Spinal cord (tissue), 9 donors: ENCODE measurements at regions not wholly inside any gene's neighbourhood (a gene's known extent, or its start where the extent isn't known, plus 50 kb on each side); places are given as distances from the start of the nearest gene placed in this dataset.

Experiments
- DNase-seq, 6 donors: peaks; one replicate each; pipeline versions ENCODE4 v3.0.0 to v3.0.0-alpha.2; 2013 to 2015; ENCODE audit warnings: low spot score in 6 of 6, low read depth in 4 of 6
- H3K27ac ChIP-seq: one replicate; pipeline ENCODE4 v1.5.1; 2013; ENCODE audit warnings: low read depth, low read length, control low read depth
- H3K27me3 ChIP-seq: one replicate; pipeline ENCODE4 v1.6.1; 2013; ENCODE audit warnings: low read length; ENCODE audit not compliant: control insufficient read depth, insufficient read depth
- H3K36me3 ChIP-seq: one replicate; pipeline ENCODE4 v1.6.1; 2013; ENCODE audit warnings: low read length; ENCODE audit not compliant: control insufficient read depth, insufficient read depth
- H3K4me1 ChIP-seq: one replicate; pipeline ENCODE4 v1.6.1; 2013; ENCODE audit warnings: low read length; ENCODE audit not compliant: control insufficient read depth, insufficient read depth
- H3K4me3 ChIP-seq: one replicate; pipeline ENCODE4 v1.5.1; 2013; ENCODE audit warnings: low read depth, low read length, control low read depth
- H3K9me3 ChIP-seq: one replicate; pipeline ENCODE4 v1.6.1; 2013; ENCODE audit warnings: low read length; ENCODE audit not compliant: control insufficient read depth, insufficient read depth
- WGBS: methylation state at CpG from one replicate; pipeline ENCODE4 v1.1.5; 2013; ENCODE audit warnings: missing lambda C conversion rate; ENCODE audit not compliant: insufficient coverage; 5-methylcytosine and 5-hydroxymethylcytosine counted together
- donor health status: healthy.

GRCh38 chr9:19989213-19989612, 200.4 kb upstream of the SLC24A2 start:
- no peaks in the 10 kb centered on the region for H3K27me3 ChIP-seq
- H3K36me3 ChIP-seq, result no peaks in the 10 kb centered on the region
- H3K4me1 ChIP-seq, result no peaks in the 10 kb centered on the region
- H3K9me3 ChIP-seq, result no peaks in the 10 kb centered on the region
- no peak overlapping the region for H3K27ac ChIP-seq
- DNase-seq, result no peak
- no peak overlapping the region for H3K4me3 ChIP-seq
- no CpG with 5 or more reads among the region's 1 CpG for WGBS

GRCh38 chr9:19988281-19988680, 199.4 kb upstream of the SLC24A2 start:
- DNase-seq, result peak in 4 of 6 donors; percentile 7 to 53 (median 30)
- no peaks in the 10 kb centered on the region for H3K36me3 ChIP-seq
- H3K4me3 ChIP-seq, result no peak overlapping the region
- H3K9me3 ChIP-seq, result peaks cover 2% of the 10 kb centered on the region
- no peak overlapping the region for H3K27ac ChIP-seq
- 19% methylated on average over 2 of the region's 2 CpGs for WGBS
- H3K27me3 ChIP-seq, result no peaks in the 10 kb centered on the region
- no peaks in the 10 kb centered on the region for H3K4me1 ChIP-seq

- H3K4me1 ChIP-seq, result no peaks in the 10 kb centered on the region
- WGBS, result no CpG with 5 or more reads among the region's 1 CpG
Measured at GRCh38 chr9:19985081-19985480, 196.2 kb upstream of the SLC24A2 start.

GRCh38 chr9:19976226-19976625, 187.4 kb upstream of the SLC24A2 start:
- Histone ChIP-seq H3K27me3 (no peaks in the 10 kb centered on the region), H3K27ac (no peak overlapping the region), H3K36me3 (no peaks in the 10 kb centered on the region), H3K9me3 (no peaks in the 10 kb centered on the region), H3K4me1 (no peaks in the 10 kb centered on the region), H3K4me3 (no peak overlapping the region)
- DNase-seq, result no peak

More at GRCh38 chr9:19985081-19985480, 196.2 kb upstream of the SLC24A2 start:
- no peak for DNase-seq
- H3K9me3 ChIP-seq, result peaks cover 2% of the 10 kb centered on the region
- no peak overlapping the region for H3K27ac ChIP-seq
- H3K36me3 ChIP-seq, result no peaks in the 10 kb centered on the region
- H3K27me3 ChIP-seq, result no peaks in the 10 kb centered on the region
- H3K4me3 ChIP-seq, result no peak overlapping the region

- no CpG with 5 or more reads among the region's 2 CpGs for WGBS
- DNase-seq, result no peak
- Histone ChIP-seq H3K36me3 (no peaks in the 10 kb centered on the region), H3K4me3 (no peak overlapping the region), H3K27me3 (no peaks in the 10 kb centered on the region), H3K4me1 (no peaks in the 10 kb centered on the region), H3K27ac (no peak overlapping the region), H3K9me3 (no peaks in the 10 kb centered on the region)
Measured at GRCh38 chr9:19975499-19975898, 186.7 kb upstream of the SLC24A2 start.

- no peaks in the 10 kb centered on the region for H3K36me3 ChIP-seq
- DNase-seq, result no peak
- no peak overlapping the region for H3K27ac ChIP-seq
- no peak overlapping the region for H3K4me3 ChIP-seq
- no peaks in the 10 kb centered on the region for H3K27me3 ChIP-seq
- H3K4me1 ChIP-seq, result no peaks in the 10 kb centered on the region
- no peaks in the 10 kb centered on the region for H3K9me3 ChIP-seq
Measured at GRCh38 chr9:19969721-19970120, 180.9 kb upstream of the SLC24A2 start.

GRCh38 chr9:19967888-19968459, 179.1 kb upstream of the SLC24A2 start:
- H3K27me3 ChIP-seq, result no peaks in the 10 kb centered on the region
- H3K36me3 ChIP-seq, result no peaks in the 10 kb centered on the region
- no peaks in the 10 kb centered on the region for H3K4me1 ChIP-seq
- no peak overlapping the region for H3K4me3 ChIP-seq
- no peaks in the 10 kb centered on the region for H3K9me3 ChIP-seq
- H3K27ac ChIP-seq, result no peak overlapping the region
- DNase-seq, result no peak

- peak in 2 of 6 donors; percentile 40 to 73 for DNase-seq
- H3K27me3 ChIP-seq, result no peaks in the 10 kb centered on the region
- WGBS, result no CpG with 5 or more reads among the region's 1 CpG
- H3K4me3 ChIP-seq, result no peak overlapping the region
- H3K36me3 ChIP-seq, result no peaks in the 10 kb centered on the region
- H3K4me1 ChIP-seq, result no peaks in the 10 kb centered on the region
- H3K27ac ChIP-seq, result no peak overlapping the region
- H3K9me3 ChIP-seq, result no peaks in the 10 kb centered on the region
Measured at GRCh38 chr9:19967216-19967887, 178.5 kb upstream of the SLC24A2 start.

GRCh38 chr9:19965336-19965735, 176.5 kb upstream of the SLC24A2 start:
- Histone ChIP-seq H3K4me1 (no peaks in the 10 kb centered on the region), H3K9me3 (no peaks in the 10 kb centered on the region), H3K27ac (no peak overlapping the region), H3K27me3 (no peaks in the 10 kb centered on the region), H3K36me3 (no peaks in the 10 kb centered on the region), H3K4me3 (no peak overlapping the region)
- DNase-seq, result no peak
- 76% methylated on average over 4 of the region's 4 CpGs for WGBS

GRCh38 chr9:19947996-19948395, 159.2 kb upstream of the SLC24A2 start:
- no peak overlapping the region for H3K4me3 ChIP-seq
- no peak overlapping the region for H3K27ac ChIP-seq
- 100% methylated on average over 1 of the region's 1 CpG for WGBS
- peak in 1 of 6 donors; percentile 44 for DNase-seq
- H3K4me1 ChIP-seq, result no peaks in the 10 kb centered on the region
- H3K9me3 ChIP-seq, result peaks cover 7% of the 10 kb centered on the region
- H3K27me3 ChIP-seq, result no peaks in the 10 kb centered on the region
- no peaks in the 10 kb centered on the region for H3K36me3 ChIP-seq
